Nucleus accumbens (tissue), 56 donors: ENCODE measurements at regions not wholly inside any gene's neighbourhood (a gene's known extent, or its start where the extent isn't known, plus 50 kb on each side); places are given as distances from the start of the nearest gene placed in this dataset.
"Not testable (repeated sequence)": the region's sequence is repeated elsewhere in the genome, so short reads cannot be mapped to it uniquely, and the experiment has no call there.

Experiments
- DNase-seq, 56 donors: peaks; one replicate each; lab custom pipeline; 2025; lab: John Stamatoyannopoulos, UW

DNA sequence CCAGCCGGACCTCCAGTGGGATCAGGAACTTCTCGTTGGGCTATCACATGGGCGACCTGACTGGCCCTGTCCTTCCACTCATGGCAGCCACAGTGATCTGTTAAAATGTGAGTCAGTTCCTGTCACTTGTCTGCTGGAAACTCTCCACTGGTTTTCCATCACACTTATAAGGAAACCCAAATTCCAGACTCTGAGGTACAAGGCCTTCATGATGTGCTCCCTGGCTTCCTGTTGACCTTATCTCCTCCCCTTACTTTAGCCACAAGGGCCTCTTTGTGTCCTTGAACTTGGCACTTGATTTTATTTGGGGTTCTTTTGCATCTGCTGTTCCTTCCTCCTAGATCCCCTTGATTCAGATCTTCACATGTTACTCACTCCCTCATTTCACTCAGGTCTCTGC is 96.8 kb downstream of the TENT5C start:
- no peak for DNase-seq

DNA sequence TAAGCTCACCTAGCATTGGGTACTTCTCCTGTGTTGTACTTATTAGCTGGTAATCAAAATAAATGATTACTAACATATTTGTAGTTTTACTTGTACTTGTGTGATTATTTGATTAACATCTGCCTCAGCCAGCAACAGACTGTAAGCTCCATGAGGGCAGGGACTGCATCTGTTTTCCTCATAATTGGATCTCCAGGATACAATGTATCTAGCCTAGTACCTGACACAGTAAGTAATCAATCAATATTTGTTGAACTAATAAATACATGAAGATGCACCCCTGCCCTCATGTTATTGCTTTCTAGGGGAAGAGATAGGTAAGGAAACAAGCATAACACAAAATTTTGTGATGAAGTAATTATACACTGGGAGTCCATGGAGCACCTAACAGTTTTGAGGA is 101.5 kb downstream of the TENT5C start:
- no peak for DNase-seq

DNA sequence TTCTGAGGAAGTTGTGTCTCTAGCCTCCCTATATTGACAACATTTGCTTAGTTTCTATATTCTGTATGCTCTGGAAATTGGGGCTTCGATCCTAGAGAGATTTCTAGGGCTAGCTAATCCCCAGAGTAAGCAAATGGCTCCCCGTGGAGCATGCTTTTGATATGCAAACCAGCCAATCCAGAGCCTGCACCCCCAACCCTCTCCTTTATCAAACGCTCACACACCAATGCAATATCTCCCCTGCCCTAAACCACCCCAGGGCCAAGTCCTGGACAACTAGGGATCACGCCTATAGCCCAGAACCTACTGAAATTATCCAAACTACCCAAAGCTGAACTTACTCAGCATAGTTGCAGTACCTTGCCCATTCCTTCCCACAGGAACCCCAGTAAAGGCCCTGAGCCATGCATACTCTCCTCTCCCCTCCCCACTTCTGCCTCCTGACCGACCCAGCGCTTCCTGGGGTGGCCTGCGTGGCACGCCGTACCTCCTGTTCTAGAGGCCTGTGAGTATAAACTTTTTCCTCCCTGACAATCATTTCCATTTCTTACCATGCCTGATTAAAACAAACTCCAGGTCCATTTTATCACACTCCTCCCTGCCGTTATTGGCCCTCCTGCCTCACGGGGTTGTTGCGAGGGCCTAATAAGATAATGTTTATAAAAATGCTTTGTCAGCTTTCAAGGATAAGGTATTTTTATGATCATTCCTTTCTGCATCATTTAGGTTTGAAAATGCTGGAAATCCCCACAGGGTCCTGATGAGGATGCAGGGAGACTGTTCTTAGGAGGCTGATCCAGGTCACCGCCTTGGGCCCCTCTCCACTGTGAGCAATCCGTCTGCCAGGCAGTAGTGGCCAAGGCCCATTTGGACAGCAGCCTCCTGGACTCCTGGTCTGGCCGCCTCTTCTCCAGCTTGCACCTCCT is 102.7 kb downstream of the TENT5C start:
- peak in 3 of 56 donors; percentile 0 to 19 (median 2) for DNase-seq

DNA sequence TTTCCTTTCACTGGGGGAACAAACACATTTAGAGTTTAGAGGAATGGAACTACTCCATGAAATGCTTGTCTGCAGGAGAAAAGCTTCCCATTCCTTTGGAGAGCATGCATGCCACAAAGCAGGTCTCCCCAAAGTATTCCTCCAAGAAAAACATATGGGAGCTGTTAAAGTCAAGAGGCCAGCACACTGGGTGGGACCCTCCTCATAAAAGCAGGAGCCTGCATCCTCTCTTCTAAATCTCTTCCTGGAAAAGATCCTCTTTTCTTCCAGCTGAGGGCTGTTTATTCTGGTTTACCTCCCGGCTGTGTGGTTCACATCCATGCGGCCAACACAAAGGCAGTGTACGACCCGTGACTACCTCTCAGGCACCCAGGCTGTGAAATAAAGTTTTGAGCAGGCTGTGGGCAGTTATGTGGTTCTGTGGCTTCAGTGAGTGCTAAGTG is 103.4 kb downstream of the TENT5C start:
- no peak for DNase-seq

DNA sequence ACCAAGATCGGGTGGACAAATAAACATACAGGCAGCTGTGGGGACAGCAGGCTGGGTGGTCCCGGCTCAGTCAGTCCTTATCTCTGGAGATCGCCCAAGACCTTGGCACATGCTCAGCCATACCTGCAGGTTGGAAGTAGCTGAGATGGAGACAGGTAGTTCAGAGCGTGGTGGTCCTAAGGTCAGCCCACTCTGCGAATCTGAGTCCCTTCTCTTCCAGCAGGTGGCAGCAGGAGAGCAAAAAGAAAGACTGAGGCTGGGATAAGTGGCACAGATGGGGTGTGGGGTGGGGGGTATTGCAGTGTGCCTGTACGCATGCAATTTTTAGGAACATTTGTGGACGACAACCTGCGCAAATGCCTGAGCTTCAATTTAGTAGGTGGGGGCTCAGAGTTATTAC is 104.9 kb downstream of the TENT5C start:
- DNase-seq, result no peak

DNA sequence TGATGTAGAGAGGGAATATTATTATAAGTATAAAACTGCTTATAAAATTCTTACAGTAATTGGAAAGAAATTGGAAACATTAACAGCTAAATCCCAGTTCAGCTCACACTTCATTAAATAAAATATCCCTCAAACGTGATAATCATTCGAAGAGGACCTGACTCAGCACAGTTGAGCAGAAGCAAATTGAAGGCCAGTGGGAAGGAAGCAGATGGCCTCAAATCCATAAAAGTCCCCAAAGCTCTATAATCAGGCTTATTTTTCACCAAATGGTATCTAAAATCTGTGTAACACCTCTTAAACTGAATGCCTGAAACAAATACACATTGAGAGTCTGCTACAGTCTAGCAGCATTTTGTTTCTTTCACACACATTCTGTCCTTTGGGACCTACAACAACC is 106.8 kb downstream of the TENT5C start:
- DNase-seq, result no peak

DNA sequence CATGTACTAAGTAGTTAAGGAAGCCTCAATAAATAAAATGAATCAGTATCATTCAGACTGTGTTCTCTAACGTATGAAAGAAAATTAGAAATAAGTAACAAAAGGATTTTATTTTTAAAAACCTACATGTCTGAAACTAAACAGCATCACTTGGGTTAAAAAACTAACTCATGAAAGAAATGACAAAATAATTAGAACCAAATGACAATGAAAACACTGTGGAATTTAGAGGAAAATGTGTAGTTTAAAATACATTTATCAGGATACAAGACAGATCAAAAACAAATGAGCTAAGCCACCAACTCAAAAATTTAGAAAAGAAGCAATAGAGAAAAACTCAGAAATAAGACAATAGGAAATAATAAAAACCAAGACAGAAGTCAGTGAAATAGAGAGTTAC is 108.7 kb downstream of the TENT5C start:
- DNase-seq, result no peak

DNA sequence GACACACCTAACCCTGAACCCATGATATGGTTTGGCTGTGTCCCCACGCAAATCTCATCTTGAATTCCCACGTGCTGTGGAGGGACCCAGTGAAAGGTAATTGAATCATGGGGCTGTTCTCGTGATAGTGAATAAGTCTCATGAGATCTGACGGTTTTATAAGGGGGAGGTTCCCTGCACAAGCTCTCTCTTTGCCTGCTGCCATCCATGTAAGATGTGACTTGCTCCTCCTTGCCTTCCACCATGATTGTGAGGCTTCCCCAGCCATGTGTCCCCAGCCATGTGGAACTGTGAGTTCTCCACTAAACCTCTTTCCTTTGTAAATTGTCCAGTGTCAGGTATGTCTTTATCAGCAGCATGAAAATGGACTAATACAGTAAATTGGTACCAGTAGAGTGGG is 110.2 kb downstream of the TENT5C start:
- DNase-seq, result not testable (repeated sequence)

DNA sequence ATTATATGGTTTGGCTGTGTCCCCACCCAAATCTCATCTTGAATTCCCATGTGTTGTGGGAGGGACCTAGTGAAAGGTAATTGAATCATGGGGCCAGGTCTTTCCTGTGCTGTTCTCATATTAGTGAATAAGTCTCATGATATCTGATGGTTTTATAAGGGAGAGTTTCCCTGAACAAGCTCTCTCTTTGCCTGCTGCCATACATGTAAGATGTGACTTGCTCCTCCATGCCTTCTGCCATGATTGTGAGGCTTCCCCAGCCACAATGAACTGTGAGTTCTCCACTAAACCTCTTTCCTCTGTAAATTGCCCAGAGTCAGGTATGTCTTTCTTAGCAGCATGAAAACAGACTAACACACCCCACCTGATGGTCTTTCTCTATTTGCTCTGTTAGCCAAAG is 112.1 kb downstream of the TENT5C start:
- not testable (repeated sequence) for DNase-seq

DNA sequence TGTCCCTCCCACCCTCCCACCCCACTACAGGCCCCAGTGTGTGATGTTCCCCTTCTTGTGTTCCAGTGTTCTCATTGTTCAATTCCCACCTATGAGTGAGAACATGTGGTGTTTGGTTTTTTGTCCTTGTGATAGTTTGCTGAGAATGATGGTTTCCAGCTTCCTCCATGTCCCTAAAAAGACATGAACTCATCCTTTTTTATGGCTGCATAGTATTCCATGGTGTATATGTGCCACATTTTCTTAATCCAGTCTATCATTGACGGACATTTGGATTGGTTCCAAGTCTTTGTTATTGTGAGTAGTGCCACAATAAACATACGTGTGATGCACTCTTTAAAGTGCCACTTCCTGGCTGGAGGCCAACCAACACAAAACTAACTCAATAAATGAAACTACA is 112.7 kb downstream of the TENT5C start:
- not testable (repeated sequence) for DNase-seq

DNA sequence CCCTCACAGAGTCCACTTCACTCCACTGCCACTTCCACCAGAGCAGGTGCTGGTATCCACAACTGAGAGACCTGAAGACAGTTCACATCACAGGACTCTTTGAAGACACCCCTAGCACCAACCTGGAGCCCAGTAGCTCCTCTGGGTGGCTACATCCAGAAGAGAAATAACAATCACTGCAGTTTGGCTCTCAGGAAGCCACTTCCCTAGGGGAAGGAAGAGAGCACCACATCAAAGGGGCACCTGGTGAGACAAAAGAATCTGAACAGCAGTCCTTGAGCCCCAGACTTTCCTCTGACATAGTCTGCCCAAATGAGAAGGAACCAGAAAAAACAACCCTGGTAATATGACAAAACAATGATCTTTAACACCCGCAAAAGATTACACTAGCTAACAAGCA is 113.2 kb downstream of the TENT5C start:
- DNase-seq, result no peak

DNA sequence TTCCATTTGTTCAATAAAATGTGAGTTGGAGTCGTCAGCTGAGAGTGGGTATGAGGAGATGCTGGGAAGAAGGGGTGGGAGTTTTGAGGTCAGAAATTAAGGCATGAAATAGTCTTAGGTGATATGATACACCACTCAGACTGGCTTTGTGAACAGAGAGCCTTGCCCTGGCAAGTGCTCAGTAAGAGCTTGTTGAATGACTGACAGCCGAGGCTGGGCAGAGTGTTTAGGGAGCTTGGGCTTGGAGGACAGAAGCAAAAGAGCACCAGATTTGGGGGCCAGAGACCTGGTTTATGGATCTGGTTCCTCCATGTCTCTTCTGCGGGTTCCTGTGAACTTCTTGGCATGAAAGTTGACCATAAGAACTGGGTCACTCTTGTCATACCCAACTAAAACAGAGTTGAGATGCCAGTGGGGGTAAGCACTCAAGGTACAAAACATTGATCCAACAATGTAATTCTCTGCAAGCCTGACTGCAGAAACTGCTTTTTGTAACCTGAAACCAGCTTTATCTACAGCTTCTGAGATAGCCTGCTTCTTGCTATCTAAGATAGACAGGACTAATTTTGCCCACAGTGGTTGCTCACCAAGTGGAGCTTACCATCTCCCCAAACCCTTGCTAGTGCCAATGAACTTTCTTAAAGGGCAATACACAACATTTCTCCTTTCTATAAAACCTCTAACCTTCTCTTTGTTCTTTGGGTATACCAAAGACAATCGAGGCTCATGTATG is 126.4 kb downstream of the TENT5C start:
- DNase-seq, result no peak

DNA sequence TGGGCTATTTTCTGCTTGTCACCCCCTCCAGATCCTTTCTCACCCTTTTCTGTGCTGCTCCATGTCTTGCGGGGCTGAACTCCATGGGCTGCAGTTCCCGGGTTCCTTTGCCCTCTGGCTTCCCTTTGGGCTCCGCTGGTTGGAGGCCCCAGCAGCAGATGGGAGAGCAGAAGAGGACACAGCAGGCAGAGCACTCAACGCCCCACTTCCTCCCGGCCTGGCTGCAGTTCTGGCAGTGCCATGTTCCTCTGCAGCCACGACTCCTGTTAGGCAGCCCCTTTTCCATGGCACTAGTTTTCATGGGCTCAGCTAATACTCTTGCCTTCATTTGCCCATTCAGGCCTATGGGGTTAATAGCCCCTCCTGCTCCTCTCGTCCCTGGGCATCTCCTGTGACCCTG is 127.1 kb downstream of the TENT5C start:
- no peak for DNase-seq

DNA sequence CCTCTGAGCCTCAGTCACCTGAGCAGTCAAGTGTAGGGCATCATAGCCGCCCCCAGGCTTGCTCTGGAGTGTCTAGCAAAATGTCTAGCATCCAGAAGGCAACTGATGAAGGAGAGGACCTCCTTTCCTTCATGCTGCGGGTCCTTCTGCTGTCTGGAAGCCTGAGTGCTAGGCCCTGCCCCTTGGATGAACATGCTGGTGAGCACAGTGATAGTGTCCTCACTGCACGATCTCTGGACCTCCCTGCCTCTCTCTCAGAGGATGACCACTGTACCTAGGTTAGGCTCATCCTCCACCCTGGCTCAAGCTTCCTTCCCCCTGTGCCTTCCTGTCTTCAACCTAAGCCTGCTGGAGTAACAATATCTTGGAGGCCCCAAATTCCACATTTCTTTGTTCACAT is 128.6 kb downstream of the TENT5C start:
- DNase-seq, result no peak

DNA sequence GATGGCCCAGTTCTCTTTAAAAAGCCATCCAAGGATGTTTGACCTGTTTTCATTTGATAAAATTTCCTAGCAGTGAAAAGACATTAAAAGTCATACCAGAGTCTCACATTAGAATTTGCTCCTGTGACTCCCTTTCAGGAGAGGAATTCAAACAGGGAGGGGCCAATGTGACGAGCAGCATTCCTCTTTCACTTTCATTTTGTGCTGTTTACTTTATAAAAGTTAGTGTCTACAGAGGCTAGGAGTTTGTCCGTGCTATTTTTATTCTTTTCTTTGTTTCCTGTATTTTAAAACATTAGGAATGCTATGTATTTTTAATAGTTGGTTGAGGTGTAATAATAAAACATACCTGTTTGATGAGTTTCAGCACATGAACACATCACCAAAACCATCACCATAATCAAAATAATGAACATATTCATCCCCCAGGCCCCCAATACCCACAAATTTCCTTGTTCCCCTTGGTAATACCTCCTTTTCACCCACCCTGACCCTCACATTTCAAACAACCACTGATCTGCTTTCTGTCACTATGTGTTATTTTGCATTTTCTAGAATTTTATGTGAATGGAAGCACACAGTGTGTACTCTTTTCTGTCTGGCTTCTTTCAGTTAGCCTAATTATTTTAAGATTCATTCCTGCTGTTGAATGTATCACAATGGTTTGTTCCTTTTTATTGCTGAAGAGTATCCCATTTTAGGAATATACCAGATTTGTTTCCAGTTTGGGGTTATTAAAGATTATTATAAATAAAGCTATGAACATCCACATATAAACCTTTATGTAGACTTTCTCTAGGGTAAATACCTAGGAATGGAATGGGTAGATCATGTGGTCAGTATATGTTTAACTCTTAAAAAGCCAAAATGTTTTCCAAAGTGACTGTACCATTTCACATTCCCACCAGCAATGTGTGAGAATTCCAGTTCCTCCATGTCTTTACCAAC is 129.5 kb downstream of the TENT5C start:
- no peak for DNase-seq

DNA sequence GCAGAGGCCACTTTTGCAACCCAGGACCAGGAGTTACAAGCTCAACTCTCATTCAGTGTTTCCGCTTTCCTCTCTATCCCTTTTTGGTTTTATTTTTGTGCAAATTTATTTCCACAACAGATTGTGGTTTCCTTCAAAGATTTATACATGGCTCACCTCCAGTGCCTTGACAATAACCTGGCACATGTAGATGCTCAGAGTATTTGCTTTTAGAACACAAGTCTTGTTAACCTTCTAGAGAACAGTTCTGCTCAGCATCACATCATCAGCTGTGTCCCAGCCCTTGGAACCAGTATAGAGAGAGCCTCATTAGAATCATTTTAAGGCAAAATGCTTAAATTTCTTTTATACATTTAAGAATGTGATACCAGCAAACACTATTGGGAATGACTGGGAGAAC is 133.7 kb downstream of the TENT5C start:
- DNase-seq, result no peak

DNA sequence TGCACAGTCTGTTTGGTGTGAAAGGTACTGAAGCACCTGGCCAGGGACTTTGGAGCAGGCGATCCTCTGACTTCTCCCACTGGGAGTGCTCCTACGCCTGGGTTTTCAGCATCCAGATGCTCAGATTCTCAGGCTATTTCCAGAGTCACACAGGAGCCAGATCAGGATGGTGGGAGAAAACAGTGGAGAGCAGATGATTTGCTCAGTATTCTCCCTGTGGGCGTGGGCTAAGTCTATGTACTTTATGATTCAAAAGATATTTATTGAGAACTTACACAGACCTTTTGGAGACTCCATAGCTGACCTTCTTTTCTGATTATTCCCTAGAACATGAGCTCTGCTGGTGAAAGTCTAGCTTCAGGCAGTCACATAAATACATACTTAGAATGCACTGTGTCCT is 134.6 kb downstream of the TENT5C start:
- no peak for DNase-seq

DNA sequence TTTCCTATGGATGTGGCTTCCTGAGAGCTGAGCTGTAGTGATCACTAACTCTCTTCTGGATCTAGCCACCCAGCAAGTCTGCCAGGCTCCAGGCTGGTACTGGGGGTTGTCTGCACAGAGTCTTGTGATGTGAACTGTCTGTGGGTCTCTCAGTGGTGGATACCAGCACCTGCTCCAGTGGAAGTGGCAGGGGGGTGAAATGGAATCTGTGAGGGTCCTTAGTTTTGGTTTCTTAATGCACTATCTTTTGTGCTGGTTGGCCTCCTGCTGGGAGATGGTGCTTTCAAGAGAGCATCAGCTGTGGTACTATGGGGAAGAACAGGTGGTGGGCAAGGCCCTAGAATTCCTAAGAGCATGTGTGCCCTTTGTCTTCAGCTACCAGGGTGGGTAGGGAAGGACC is 140.7 kb downstream of the TENT5C start:
- DNase-seq, result not testable (repeated sequence)

DNA sequence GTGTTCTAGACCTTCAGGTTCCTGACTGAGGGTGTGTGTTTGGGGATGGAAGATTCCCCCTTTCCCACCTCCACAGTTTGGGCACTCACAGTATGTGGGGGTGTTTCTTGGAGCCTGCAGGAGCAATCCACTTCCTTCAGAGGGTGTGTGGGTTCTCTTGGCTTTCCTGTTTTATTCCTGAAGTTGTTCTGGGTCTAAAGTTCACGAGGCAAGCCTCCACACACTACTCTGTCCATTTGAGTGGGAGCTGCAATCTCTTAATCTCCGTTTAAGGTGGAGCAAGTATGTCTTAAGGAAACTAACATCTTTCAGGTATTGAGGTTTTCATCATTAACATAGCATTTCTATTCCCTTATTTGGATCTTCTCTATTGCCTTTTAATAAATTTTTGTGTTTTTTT is 141.8 kb downstream of the TENT5C start:
- DNase-seq, result no peak

DNA sequence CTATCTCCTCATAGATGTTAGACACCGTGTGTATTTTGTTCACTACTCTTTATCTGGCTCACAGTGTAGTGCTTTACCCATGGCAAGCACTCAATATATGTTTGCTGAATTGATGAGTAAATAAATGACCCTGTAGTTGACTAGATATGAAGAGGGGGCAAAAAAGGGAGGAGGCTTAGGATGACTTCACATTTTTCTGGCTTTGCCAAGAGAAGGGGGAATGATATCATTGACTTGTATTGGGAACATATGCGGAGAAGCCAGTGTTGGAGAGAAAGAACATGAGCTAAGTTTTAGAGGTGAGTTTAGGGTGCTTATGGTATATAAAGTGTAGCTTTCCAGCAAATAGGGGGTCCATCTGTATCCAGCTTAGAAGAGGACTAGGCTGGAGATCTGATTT is 145.5 kb downstream of the TENT5C start:
- DNase-seq, result no peak

DNA sequence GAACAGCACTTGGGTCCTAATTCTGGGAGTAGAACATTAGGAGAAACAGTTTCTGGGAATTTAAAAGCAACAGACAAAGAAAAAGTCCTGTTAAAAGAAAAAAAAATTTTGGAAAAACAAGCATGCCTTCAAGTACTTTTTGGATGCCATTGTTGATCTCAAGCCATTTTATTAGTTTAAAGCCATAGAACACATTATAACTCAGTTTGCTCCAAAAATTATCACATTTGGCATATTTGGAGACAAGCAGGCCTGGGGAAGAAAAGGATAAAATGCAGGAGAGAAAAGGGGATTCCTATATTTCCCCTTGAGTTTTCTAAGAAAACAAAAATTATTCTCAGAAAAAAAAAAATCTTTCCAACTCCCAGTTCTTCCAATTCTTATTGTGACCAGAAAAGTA is 146.8 kb downstream of the TENT5C start:
- no peak for DNase-seq
